GM19099 (cell line): ENCODE measurements at regions not wholly inside any gene's neighbourhood (a gene's known extent, or its start where the extent isn't known, plus 50 kb on each side); places are given as distances from the start of the nearest gene placed in this dataset.

Source experiments
- POLR2A ChIP-seq: IDR thresholded peaks from 3 replicates; pipeline ENCODE4 v1.6.1; 2011; ENCODE audit warnings: low read depth; ENCODE audit not compliant: insufficient read length; ENCODE audit errors: extremely low read depth

- no peak for TF ChIP-seq POLR2A
Measured at GRCh38 chr3:145144361-145144760, 1016.6 kb downstream of the PLOD2 start.

- TF ChIP-seq POLR2A, result no peak
Measured at GRCh38 chr3:145145461-145145860, 1015.5 kb downstream of the PLOD2 start.

- no peak for TF ChIP-seq POLR2A
Measured at GRCh38 chr3:145159640-145160039, 1001.3 kb downstream of the PLOD2 start.

GRCh38 chr3:145170121-145170520, 990.9 kb downstream of the PLOD2 start:
- TF ChIP-seq POLR2A, result no peak

- no peak for TF ChIP-seq POLR2A
Measured at GRCh38 chr3:145175626-145176025, 985.4 kb downstream of the PLOD2 start.

GRCh38 chr3:145176907-145177306, 984.1 kb downstream of the PLOD2 start:
- TF ChIP-seq POLR2A, result no peak

- TF ChIP-seq POLR2A, result no peak
Measured at GRCh38 chr3:145177828-145178227, 983.2 kb downstream of the PLOD2 start.

- TF ChIP-seq POLR2A, result no peak
Measured at GRCh38 chr3:145182196-145182911, 978.6 kb downstream of the PLOD2 start.

- no peak for TF ChIP-seq POLR2A
Measured at GRCh38 chr3:145183261-145183660, 977.7 kb downstream of the PLOD2 start.

- TF ChIP-seq POLR2A, result no peak
Measured at GRCh38 chr3:145188079-145188770, 972.8 kb downstream of the PLOD2 start.

- TF ChIP-seq POLR2A, result no peak
Measured at GRCh38 chr3:145190138-145190537, 970.8 kb downstream of the PLOD2 start.

- no peak for TF ChIP-seq POLR2A
Measured at GRCh38 chr3:145190761-145191160, 970.2 kb downstream of the PLOD2 start.

GRCh38 chr3:145191543-145191942, 969.4 kb downstream of the PLOD2 start:
- no peak for TF ChIP-seq POLR2A

GRCh38 chr3:145197051-145197820, 963.7 kb downstream of the PLOD2 start:
- no peak for TF ChIP-seq POLR2A

- TF ChIP-seq POLR2A, result no peak
Measured at GRCh38 chr3:145197821-145198220, 963.2 kb downstream of the PLOD2 start.

GRCh38 chr3:145209561-145209960, 951.4 kb downstream of the PLOD2 start:
- no peak for TF ChIP-seq POLR2A
